ENCODE measurements at regions not wholly inside any gene's neighbourhood (a gene's known extent, or its start where the extent isn't known, plus 50 kb on each side); places are given as distances from the start of the nearest gene placed in this dataset.
"Not testable (repeated sequence)": the region's sequence is repeated elsewhere in the genome, so short reads cannot be mapped to it uniquely, and the experiment has no call there.

DNA sequence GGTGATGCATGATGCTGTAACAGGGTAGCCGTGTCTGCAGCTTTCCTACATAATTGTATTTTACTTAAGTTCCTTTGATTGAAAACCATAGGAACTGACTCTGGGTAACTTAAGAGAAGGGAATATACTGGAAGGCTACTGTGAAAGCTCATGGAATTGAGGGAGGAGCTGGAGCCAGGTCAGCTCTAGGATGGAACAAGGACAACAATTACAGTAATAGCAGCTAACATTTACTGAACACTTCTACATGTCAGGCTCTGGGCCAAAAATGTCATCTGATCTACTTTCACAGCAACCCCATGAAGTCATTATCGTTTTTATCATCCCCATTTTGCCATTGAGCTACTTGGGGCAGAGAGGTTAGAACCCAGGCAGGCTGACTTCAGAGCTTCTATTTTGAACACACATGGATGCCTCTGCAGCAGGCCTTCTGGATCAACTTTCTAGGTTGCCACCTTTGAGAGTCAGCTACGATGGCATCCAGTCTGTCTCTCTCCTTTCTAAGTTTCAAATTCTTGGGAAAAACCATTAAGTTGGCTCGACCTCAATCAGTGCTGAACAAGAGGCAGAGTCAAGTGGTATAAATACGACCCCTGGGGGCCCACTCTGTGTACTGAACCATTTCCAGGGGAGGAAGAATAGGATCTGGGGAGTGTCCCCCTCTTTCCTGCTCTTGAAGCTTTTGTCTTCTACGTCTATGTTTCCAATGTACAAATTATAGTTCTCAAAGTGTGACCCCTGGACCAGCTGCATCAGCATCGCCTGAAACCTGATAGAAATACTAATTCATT, 272.3 kb upstream of the PLPP4 start:
- no peak overlapping the region for H3K9ac ChIP-seq
- no peaks in the 10 kb centered on the region for H3K27me3 ChIP-seq (ENCODE audit: control insufficient read depth, insufficient read depth, low read length)
- H3K36me3 ChIP-seq (ENCODE audit: control insufficient read depth, insufficient read depth, low read length) = no peaks in the 10 kb centered on the region
- H3K4me1 ChIP-seq = no peaks in the 10 kb centered on the region
- H3K4me2 ChIP-seq (ENCODE audit: low read length) = no peak overlapping the region
- TF ChIP-seq, protein P1, sequence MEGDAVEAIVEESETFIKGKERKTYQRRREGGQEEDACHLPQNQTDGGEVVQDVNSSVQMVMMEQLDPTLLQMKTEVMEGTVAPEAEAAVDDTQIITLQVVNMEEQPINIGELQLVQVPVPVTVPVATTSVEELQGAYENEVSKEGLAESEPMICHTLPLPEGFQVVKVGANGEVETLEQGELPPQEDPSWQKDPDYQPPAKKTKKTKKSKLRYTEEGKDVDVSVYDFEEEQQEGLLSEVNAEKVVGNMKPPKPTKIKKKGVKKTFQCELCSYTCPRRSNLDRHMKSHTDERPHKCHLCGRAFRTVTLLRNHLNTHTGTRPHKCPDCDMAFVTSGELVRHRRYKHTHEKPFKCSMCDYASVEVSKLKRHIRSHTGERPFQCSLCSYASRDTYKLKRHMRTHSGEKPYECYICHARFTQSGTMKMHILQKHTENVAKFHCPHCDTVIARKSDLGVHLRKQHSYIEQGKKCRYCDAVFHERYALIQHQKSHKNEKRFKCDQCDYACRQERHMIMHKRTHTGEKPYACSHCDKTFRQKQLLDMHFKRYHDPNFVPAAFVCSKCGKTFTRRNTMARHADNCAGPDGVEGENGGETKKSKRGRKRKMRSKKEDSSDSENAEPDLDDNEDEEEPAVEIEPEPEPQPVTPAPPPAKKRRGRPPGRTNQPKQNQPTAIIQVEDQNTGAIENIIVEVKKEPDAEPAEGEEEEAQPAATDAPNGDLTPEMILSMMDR (IDR thresholded peaks at IDR 0.05) = no peak
- H3K9me3 ChIP-seq (ENCODE audit: control insufficient read depth, low read length) = no peaks in the 10 kb centered on the region
- no peak overlapping the region for H2AFZ ChIP-seq
- no peak overlapping the region for H3K27ac ChIP-seq
- H3K4me3 ChIP-seq (ENCODE audit: low read depth, low read length) = no peak overlapping the region
- H3K79me2 ChIP-seq = no peaks in the 10 kb centered on the region

DNA sequence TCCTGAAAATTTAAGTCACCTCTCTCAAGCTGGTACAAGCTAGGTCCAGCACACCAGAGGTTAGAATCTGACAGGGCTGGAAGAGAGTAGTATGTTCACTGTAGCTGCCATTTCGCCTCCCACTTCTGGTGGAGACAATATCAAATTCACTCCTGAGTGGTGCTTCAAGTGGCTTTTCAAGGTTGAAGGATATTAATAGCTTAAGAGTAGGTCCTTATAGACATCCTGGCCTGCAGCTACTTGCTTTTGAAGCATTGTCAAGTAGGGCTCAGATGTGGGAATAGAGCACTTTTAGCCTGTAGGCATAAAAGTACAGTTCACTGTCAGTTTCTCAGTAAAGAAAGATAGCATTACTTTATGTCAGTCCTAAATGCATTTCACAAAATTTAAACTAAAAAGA, 270.5 kb upstream of the PLPP4 start:
- H3K79me2 ChIP-seq = no peaks in the 10 kb centered on the region
- no peak overlapping the region for H2AFZ ChIP-seq
- H3K27ac ChIP-seq = no peak overlapping the region
- no peak overlapping the region for H3K4me2 ChIP-seq (ENCODE audit: low read length)
- H3K27me3 ChIP-seq (ENCODE audit: control insufficient read depth, insufficient read depth, low read length) = no peaks in the 10 kb centered on the region
- TF ChIP-seq, protein P1 (IDR thresholded peaks at IDR 0.05) = no peak
- H3K9ac ChIP-seq = no peak overlapping the region
- no peaks in the 10 kb centered on the region for H3K4me1 ChIP-seq
- no peak overlapping the region for H3K4me3 ChIP-seq (ENCODE audit: low read depth, low read length)
- H3K36me3 ChIP-seq (ENCODE audit: control insufficient read depth, insufficient read depth, low read length) = no peaks in the 10 kb centered on the region
- no peaks in the 10 kb centered on the region for H3K9me3 ChIP-seq (ENCODE audit: control insufficient read depth, low read length)

DNA sequence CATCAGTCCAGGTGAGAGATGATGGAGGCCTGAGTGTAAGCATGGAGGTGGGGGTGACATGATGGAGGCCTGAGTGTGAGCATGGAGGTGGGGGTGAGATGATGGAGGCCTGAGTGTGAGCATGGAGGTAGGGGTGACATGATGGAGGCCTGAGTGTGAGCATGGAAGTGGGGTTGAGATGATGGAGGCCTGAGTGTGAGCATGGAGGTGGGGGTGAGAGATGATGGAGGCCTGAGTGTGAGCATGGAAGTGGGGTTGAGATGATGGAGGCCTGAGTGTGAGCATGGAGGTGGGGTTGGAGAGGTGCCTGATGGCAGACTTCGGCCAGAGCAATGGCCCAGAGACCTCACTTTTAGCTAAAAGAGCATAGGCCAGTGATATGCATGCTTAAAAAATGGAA, 269.9 kb upstream of the PLPP4 start:
- not testable (repeated sequence) for H3K27ac ChIP-seq; H3K9ac ChIP-seq; H3K27me3 ChIP-seq (ENCODE audit: control insufficient read depth, insufficient read depth, low read length); H2AFZ ChIP-seq; H3K4me2 ChIP-seq (ENCODE audit: low read length); H3K9me3 ChIP-seq (ENCODE audit: control insufficient read depth, low read length); H3K4me3 ChIP-seq (ENCODE audit: low read depth, low read length); H3K79me2 ChIP-seq; H3K4me1 ChIP-seq; H3K36me3 ChIP-seq (ENCODE audit: control insufficient read depth, insufficient read depth, low read length)

DNA sequence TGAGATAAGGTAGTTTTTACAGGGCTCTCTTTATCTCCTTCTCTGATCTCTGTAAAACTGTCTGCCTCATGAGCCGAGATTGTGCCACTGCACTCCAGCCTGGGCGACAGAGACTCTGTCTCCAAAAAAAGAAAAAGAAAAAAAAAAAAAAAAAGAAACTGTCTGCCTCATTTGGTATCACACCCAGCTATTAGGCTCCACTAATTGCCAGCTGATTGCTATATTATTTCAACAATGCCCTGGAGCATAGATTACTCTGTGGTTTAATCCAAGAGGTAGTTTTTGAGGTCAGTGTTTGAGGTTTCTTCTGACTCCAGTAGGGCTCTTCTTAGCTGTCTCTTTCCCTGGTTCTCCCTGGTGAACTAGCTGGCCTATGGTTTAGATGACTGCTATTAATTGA, 268.1 kb upstream of the PLPP4 start:
- H3K9ac ChIP-seq = no peak overlapping the region
- H3K27ac ChIP-seq = no peak overlapping the region
- no peak overlapping the region for H2AFZ ChIP-seq
- no peak overlapping the region for H3K4me3 ChIP-seq (ENCODE audit: low read depth, low read length)
- no peaks in the 10 kb centered on the region for H3K79me2 ChIP-seq
- no peaks in the 10 kb centered on the region for H3K4me1 ChIP-seq
- TF ChIP-seq, protein P1 (IDR thresholded peaks at IDR 0.05) = no peak
- no peaks in the 10 kb centered on the region for H3K27me3 ChIP-seq (ENCODE audit: control insufficient read depth, insufficient read depth, low read length)
- no peaks in the 10 kb centered on the region for H3K9me3 ChIP-seq (ENCODE audit: control insufficient read depth, low read length)
- no peaks in the 10 kb centered on the region for H3K36me3 ChIP-seq (ENCODE audit: control insufficient read depth, insufficient read depth, low read length)
- H3K4me2 ChIP-seq (ENCODE audit: low read length) = no peak overlapping the region

DNA sequence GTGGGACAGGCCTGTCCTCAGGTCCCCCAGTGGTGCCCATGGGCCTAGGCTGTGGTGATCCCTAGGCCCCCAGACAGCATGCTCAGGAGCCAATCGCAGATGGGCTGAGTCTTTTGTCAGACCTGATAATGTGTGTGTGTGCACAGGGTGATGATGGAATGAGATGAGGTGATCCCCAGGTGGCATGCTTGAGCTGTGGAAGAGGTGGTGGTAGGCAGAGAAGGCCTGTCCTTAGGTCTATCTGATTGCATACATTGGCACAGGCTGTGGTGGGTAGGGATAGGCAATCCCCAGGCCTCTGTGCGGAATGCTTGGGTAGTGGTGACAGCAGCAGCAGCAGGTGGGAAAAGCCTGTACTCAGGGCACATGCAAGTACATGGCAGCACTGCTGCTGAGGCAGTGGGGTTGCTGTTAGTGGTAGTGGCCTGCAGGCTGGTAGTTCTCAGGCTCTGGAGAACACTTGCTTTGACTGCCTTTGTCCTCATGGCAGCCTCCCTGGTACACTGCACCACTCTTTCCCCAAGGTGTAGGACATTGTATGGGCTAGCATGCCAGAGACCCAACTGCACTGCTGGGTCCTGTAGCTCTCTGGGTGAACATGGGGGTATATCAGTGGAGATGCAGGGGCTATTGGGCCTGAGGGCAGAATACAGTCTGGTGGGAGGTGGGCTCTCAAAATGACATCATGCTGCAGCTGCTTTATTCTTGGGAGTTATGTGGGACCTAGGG, 260.9 kb upstream of the PLPP4 start:
- Histone ChIP-seq H3K27ac (no peak overlapping the region), H3K4me1 (no peaks in the 10 kb centered on the region), H2AFZ (no peak overlapping the region), H3K36me3 (ENCODE audit: control insufficient read depth, insufficient read depth, low read length) (no peaks in the 10 kb centered on the region), H3K9me3 (ENCODE audit: control insufficient read depth, low read length) (no peaks in the 10 kb centered on the region), H3K9ac (no peak overlapping the region), H3K4me2 (ENCODE audit: low read length) (no peak overlapping the region), H3K79me2 (no peaks in the 10 kb centered on the region), H3K27me3 (ENCODE audit: control insufficient read depth, insufficient read depth, low read length) (no peaks in the 10 kb centered on the region), H3K4me3 (ENCODE audit: low read depth, low read length) (no peak overlapping the region)
- TF ChIP-seq, protein P1 (IDR thresholded peaks at IDR 0.05) = no peak

All from parathyroid adenoma (tissue), 2 donors.